Body of pancreas (tissue), 4 donors: ENCODE measurements at regions not wholly inside any gene's neighbourhood (a gene's known extent, or its start where the extent isn't known, plus 50 kb on each side); places are given as distances from the start of the nearest gene placed in this dataset.

Source experiments
- POLR2A ChIP-seq, 3 donors: fragments of 450-650 bp; IDR thresholded peaks; one replicate each; pipeline ENCODE4 v1.6.1; 2016; ENCODE audit warnings: antibody characterized with exemption in 3 of 3, mild to moderate bottlenecking in 2 of 3
- TF ChIP-seq, protein P1 (sequence below), 7 experiments: fragments of 450-650 bp in 4 of 7; fragments of 200-600 bp in 3 of 7; sonication (generic) in 3 of 7; IDR thresholded peaks; one replicate each; pipeline ENCODE4 v1.5.1; 2016 to 2019; ENCODE audit warnings: antibody characterized with exemption in 7 of 7

- TF ChIP-seq, protein P1, sequence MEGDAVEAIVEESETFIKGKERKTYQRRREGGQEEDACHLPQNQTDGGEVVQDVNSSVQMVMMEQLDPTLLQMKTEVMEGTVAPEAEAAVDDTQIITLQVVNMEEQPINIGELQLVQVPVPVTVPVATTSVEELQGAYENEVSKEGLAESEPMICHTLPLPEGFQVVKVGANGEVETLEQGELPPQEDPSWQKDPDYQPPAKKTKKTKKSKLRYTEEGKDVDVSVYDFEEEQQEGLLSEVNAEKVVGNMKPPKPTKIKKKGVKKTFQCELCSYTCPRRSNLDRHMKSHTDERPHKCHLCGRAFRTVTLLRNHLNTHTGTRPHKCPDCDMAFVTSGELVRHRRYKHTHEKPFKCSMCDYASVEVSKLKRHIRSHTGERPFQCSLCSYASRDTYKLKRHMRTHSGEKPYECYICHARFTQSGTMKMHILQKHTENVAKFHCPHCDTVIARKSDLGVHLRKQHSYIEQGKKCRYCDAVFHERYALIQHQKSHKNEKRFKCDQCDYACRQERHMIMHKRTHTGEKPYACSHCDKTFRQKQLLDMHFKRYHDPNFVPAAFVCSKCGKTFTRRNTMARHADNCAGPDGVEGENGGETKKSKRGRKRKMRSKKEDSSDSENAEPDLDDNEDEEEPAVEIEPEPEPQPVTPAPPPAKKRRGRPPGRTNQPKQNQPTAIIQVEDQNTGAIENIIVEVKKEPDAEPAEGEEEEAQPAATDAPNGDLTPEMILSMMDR (IDR thresholded peaks at IDR 0.05) = no peak
- TF ChIP-seq POLR2A (IDR thresholded peaks at IDR 0.05) = no peak
These were observed 229.3 kb upstream of the PRSS58 start for GRCh38 chr7:142487124-142487523.
